Activated effector memory CD4-positive, alpha-beta T cell treated with anti-CD3 and anti-CD28 coated beads, Interleukin-2, amount 50 U/mL, for 16 hours (primary cell): ENCODE measurements at regions not wholly inside any gene's neighbourhood (a gene's known extent, or its start where the extent isn't known, plus 50 kb on each side); places are given as distances from the start of the nearest gene placed in this dataset.

Experiments
- DNase-seq: peaks from one replicate; pipeline ENCODE4 v3.0.0-alpha.2; 2020

GRCh38 chr18:21162786-21163185 is 51.2 kb upstream of the ROCK1 start:
- no peak for DNase-seq

GRCh38 chr18:21163647-21164547 is 52.3 kb upstream of the ROCK1 start:
- DNase-seq, result no peak

DNA sequence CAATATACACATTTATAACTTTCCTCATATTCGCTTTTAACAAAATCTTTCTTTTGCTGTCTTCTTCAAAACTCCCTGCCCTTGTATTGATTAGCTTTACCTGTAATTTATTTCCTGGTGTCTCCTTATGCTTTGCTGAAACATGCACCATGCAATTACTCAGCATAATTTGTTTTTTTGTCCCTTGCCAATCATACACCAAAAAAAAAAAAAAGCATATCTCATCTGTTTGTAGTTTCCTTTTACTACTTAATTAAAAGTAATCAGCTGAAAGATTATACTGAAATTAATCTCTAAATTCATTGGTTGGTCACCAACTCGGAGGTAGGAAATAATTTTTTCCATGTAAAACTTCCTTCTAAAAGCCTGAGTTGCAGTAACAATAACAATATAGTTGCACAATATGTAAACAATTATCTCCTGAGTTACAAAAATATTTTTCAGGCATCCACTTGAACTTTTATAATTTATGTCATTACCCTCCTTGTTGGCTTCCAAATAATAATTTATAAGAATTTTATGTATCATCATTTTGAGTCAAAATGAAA is 53.0 kb upstream of the ROCK1 start:
- no peak for DNase-seq

GRCh38 chr18:21167641-21168377 is 56.2 kb upstream of the ROCK1 start:
- DNase-seq, result no peak

DNA sequence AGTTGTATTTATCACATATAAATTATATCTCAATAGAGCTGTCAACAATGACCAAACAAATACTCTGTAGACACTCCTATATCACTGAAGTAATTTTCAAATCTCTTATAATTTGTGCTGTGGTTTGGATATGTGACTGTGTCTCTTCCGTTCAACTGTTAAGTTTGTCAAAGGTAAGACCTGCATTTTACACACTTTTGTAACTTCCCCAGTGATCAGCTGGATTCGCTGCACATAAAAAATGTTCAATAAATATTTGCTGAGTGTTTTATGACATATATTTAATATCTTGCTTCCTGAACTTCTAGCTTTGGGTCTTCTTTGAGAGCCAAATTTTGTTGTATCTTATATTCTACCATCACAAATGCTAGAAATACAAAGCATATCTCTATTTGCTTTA is 57.3 kb upstream of the ROCK1 start:
- DNase-seq, result no peak

DNA sequence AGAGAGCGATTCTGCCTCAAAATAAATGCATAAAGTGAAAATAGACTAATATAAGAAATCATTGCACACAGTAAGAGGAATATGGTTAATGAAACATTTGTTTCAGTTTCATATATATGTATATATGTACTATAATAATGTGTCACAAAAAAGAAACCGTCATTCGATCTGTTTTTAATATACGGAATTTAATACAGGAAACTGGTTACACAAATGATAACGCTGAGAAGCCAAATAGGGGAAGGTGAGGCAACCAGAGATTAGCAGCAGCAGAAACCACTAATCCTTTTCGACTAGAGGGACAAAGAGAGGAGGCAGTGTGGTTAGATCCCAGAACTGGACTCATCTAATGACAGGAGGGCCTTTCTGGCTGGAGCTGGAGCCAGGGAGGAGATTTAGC is 64.2 kb upstream of the GREB1L start:
- no peak for DNase-seq

DNA sequence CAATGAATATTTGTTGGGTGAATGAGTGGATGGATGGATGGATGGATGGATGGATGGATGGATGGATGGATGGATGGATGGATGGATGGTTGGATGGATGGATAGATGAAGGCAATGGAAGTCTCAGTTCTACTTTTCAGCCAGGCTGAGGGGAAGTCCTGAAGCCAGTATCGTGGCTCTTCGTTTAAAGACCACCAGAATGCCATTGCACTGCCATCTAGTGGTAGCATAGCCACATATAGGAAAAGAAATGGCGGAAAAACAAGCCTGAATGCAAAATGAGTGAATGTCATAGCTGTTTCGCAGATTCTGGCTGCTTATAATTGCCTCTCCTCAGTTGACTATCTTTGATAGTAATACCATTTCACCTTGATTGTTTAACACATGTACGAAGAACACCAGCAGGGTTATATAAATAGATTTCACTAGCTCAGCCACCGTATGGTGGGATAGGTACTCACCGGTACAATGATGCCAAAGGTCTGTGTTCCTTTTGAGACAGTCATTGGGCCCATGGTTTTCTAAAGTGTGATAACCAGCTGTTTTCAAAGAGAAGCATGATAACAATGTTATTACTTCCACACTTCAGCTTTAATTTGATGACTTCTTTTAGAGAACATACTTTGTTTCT is 62.3 kb upstream of the GREB1L start:
- DNase-seq, result peak; percentile 68

DNA sequence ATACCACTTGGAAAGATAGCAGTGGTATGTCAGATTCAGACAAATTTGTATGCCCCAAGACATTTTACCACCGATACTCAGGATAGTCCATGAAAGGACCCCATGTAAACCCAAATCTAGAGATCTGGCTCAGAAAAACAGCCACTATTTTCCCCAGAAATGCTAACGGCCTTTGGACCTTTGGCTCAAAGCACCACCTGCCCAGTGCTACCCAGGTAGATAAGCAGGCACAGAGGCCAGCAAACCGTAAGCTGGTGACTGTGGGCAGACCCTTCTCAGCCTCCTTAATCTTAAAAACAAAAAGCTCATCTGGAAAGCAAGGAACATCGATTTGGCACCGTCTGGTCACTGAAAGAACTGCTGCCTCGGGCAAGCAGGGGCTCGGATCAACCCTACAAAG is 61.4 kb upstream of the GREB1L start:
- no peak for DNase-seq

- no peak for DNase-seq
These were observed 60.3 kb upstream of the GREB1L start for GRCh38 chr18:21181766-21182165.

DNA sequence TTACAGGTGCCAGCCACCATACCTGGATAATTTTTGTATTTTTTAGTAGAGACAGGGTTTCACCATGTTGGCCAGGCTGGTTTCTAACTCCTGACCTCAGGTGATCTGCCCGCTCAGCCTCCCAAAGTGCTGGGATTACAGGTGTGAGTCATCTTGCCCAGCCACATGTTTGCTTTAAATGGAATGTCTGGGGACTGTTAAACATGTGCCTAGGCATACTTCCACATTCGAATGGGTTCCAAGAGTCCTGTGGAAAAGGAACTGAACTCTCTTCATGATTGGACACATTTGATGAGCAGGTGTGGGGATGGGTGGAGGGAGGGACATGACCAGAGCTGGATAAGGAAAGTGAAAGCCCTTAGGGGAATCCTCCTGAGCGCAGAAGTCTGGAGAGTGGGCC is 58.4 kb upstream of the GREB1L start:
- no peak for DNase-seq

GRCh38 chr18:21184396-21184996 is 57.5 kb upstream of the GREB1L start:
- DNase-seq, result no peak

GRCh38 chr18:21187886-21188285 is 54.1 kb upstream of the GREB1L start:
- DNase-seq, result no peak

DNA sequence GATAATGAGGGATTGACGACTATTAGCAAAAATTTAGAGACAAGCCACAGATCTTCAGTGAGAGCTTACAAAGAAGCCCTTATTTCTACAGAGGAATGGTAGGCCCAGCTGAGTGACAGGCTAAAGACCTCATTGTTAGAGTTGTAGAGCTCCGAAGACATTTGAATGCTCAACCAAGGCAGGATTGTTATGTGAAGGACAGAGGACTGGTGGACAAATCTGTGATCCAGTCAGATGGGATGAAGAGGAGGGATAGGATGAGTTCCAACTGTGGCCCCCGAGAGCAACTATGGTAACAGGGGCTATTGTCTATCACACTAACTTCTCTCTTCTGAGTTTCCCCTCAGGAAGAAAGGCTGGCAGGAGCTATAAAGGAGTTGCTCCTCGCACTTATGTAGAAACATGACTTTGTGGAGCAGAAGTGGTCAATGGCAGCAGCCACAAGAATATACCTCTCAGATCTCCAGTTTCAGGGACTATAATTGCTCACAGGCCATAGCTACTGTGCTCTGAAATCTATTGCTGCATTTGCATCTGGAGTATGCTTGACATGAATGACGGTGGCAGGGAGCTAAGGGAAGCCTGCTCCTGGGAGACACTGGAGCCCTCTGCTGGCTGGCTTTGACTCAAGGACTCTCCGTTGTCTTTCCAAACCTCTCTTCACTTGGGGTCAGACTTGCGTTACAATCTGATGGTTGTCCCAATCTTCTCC is 50.3 kb upstream of the GREB1L start:
- no peak for DNase-seq
